Mucosa of descending colon (tissue), 3 donors: ENCODE measurements at regions not wholly inside any gene's neighbourhood (a gene's known extent, or its start where the extent isn't known, plus 50 kb on each side); places are given as distances from the start of the nearest gene placed in this dataset.

Experiments
- ATAC-seq: fragments of 200-7000 bp; cut with Tn5 transposase; one replicate; pipeline ENCODE4 v1.9.1; 2020; ENCODE audit warnings: mild to moderate bottlenecking, moderate library complexity
- DNase-seq, 3 donors: peaks; one replicate each; pipeline ENCODE4 v3.0.0-alpha.2; 2020
- H3K36me3 ChIP-seq: fragments of 200-600 bp; one replicate; pipeline ENCODE4 v1.8.0; 2021; ENCODE audit warnings: low read depth, mild to moderate bottlenecking
- H3K4me1 ChIP-seq: fragments of 200-600 bp; one replicate; pipeline ENCODE4 v1.8.0; 2021; ENCODE audit warnings: low read depth, mild to moderate bottlenecking
- H3K4me3 ChIP-seq: fragments of 200-600 bp; one replicate; pipeline ENCODE4 v1.8.0; 2021; ENCODE audit warnings: mild to moderate bottlenecking
- H3K9me3 ChIP-seq: fragments of 200-600 bp; one replicate; pipeline ENCODE4 v1.8.0; 2021; ENCODE audit warnings: mild to moderate bottlenecking
- intact Hi-C, 2 donors: fragments of 100-400 bp; cut with DNase I in 1 of 2; cut with micrococcal nuclease in 1 of 2; formaldehyde crosslinking; loops; one replicate each; pipeline versions ENCODE4 v1.11.0 to v1.11.1; 2022; cut with DNase I, micrococcal nuclease
- TF ChIP-seq, protein P1 (sequence below): fragments of 200-600 bp; IDR thresholded peaks from one replicate; pipeline ENCODE4 v1.8.0; 2022; ENCODE audit warnings: antibody characterized with exemption, mild to moderate bottlenecking
- donor health status: DM: no; HTN: no; CAD: no; lungs with moderate emphysema.
- donor health status: DM: no; HTN: no; CAD: no.
- donor health status: DM: no; HTN: yes; CAD: no.

- no peak for ATAC-seq
- Histone ChIP-seq H3K4me1 (no peaks in the 10 kb centered on the region), H3K9me3 (no peaks in the 10 kb centered on the region), H3K4me3 (no peak overlapping the region), H3K36me3 (no peaks in the 10 kb centered on the region)
- intact Hi-C loops = no loop called here
- DNase-seq = no peak
- TF ChIP-seq, protein P1, sequence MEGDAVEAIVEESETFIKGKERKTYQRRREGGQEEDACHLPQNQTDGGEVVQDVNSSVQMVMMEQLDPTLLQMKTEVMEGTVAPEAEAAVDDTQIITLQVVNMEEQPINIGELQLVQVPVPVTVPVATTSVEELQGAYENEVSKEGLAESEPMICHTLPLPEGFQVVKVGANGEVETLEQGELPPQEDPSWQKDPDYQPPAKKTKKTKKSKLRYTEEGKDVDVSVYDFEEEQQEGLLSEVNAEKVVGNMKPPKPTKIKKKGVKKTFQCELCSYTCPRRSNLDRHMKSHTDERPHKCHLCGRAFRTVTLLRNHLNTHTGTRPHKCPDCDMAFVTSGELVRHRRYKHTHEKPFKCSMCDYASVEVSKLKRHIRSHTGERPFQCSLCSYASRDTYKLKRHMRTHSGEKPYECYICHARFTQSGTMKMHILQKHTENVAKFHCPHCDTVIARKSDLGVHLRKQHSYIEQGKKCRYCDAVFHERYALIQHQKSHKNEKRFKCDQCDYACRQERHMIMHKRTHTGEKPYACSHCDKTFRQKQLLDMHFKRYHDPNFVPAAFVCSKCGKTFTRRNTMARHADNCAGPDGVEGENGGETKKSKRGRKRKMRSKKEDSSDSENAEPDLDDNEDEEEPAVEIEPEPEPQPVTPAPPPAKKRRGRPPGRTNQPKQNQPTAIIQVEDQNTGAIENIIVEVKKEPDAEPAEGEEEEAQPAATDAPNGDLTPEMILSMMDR = no peak
Measured at GRCh38 chr10:6321880-6322279, 119.1 kb downstream of the PFKFB3 start.

GRCh38 chr10:6322805-6323204 is 120.1 kb downstream of the PFKFB3 start:
- no peaks in the 10 kb centered on the region for H3K36me3 ChIP-seq
- no peaks in the 10 kb centered on the region for H3K9me3 ChIP-seq
- intact Hi-C loops = no loop called here
- TF ChIP-seq, protein P1 = no peak
- ATAC-seq (no peak), DNase-seq (no peak)
- no peaks in the 10 kb centered on the region for H3K4me1 ChIP-seq
- no peak overlapping the region for H3K4me3 ChIP-seq

GRCh38 chr10:6327961-6328698 is 125.4 kb downstream of the PFKFB3 start:
- H3K9me3 ChIP-seq = no peaks in the 10 kb centered on the region
- DNase-seq (no peak), ATAC-seq (no peak)
- no peak overlapping the region for H3K4me3 ChIP-seq
- TF ChIP-seq, protein P1 = no peak
- H3K4me1 ChIP-seq = no peaks in the 10 kb centered on the region
- intact Hi-C loops = no loop called here
- no peaks in the 10 kb centered on the region for H3K36me3 ChIP-seq

DNA sequence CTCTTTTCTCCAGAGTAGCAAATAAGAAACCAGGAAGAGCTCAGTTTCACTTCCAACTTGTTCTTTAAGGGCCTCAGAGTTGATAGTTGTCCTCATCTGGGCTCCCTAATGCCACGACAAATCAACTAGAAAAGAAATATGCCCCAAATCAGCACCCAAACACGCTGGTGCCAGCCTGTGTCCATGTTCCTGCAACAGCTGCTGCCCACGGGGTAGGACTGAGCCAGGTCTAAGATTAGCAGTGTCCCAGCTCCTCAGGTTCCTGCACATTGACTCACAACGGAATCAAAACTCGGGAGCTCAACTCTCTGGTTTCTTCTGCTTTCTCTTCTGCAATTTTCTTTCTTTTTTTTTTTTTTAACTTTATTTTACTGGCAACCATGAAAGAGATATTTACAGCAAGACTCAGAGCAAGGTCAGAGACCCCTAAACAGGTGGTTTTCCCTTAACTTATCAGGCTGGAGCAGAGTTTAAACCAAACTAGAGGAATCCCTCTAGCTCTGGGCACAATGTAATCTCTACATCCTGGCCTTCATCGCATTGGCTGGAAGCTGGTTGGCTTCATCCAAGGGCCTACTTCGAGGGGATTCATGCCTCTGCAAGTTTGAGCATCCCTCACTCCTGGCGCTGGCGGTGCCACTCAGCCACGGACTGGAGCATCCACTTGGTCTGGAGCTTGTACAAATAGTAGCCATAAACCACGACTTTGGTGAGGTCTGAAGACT is 126.1 kb downstream of the PFKFB3 start:
- ATAC-seq (no peak), DNase-seq (no peak)
- Histone ChIP-seq H3K9me3 (no peaks in the 10 kb centered on the region), H3K4me3 (no peak overlapping the region), H3K4me1 (no peaks in the 10 kb centered on the region), H3K36me3 (no peaks in the 10 kb centered on the region)
- TF ChIP-seq, protein P1 = no peak
- intact Hi-C loops = no loop called here

DNA sequence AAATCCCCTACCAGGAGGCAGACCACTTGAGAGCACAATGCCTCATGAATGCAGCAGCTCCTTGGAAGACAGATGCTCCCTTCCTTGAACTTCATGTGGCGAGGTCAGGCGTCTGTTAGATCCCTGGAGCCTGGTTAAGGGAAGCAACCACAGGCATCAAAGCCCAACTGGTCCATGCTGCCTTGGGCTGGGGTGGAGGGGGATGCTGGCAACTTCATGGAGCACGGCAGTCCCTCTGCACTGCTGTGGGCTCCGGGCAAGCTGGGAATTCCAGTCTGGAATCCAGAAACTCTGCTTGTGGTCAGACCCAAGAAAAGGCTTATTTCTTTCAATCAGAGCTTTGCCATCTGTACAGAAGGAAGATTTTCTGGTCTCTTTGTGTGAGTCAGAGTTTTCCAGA is 130.4 kb downstream of the PFKFB3 start:
- Histone ChIP-seq H3K4me3 (no peak overlapping the region), H3K9me3 (no peaks in the 10 kb centered on the region), H3K4me1 (no peaks in the 10 kb centered on the region), H3K36me3 (no peaks in the 10 kb centered on the region)
- DNase-seq = no peak
- TF ChIP-seq, protein P1 = no peak
- intact Hi-C loops = no loop called here
- ATAC-seq = no peak
